Mammary epithelial cell (primary cell): ENCODE measurements at regions not wholly inside any gene's neighbourhood (a gene's known extent, or its start where the extent isn't known, plus 50 kb on each side); places are given as distances from the start of the nearest gene placed in this dataset.

Experiments used
- EZH2 ChIP-seq: IDR thresholded peaks from 2 replicates; pipeline ENCODE4 v1.6.1; 2012; ENCODE audit warnings: low read length, inconsistent platforms, borderline replicate concordance
- TF ChIP-seq, protein P1 (sequence below), 2 donors: IDR thresholded peaks in 1 of 2; conservative IDR thresholded peaks in 1 of 2; 2 replicates each; pipeline ENCODE4 v1.5.1; 2011 to 2012; ENCODE audit warnings: inconsistent platforms in 2 of 2, low read length in 2 of 2, mild to moderate bottlenecking in 2 of 2, control low read depth in 1 of 2, low read depth in 1 of 2; ENCODE audit not compliant: insufficient read depth in 1 of 2; ENCODE audit errors: extremely low read depth in 1 of 2

DNA sequence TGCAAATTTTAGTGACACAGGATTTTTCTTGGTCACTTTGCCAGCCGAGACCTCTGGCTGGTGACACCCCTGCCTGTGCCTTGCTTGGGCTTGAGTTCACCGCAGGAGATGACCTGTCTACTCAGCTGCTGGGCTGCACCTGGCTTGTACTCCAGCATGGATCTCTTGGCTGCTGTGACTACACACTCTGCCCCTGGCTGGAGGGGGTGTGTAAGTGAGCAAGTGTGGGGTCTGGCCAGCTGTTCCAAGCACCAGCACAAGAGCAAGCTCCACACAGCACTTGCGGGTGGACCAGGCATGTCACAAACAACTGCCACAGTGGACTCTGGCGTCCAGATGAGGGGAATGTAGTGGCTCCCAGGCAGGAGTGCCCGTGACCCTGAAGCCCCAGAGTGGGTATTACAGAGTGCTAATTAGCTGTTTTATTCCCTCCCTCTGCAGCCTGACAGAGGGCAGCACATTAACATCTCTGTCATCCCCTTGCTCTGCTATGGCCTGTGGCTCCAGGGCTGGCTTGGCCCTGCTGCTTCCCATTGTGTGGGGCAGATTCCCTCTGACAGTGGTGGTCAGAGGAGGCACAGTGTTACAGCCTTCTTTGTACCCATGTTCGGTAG is 1387.2 kb downstream of the OLFM4 start:
- TF ChIP-seq, protein P1, sequence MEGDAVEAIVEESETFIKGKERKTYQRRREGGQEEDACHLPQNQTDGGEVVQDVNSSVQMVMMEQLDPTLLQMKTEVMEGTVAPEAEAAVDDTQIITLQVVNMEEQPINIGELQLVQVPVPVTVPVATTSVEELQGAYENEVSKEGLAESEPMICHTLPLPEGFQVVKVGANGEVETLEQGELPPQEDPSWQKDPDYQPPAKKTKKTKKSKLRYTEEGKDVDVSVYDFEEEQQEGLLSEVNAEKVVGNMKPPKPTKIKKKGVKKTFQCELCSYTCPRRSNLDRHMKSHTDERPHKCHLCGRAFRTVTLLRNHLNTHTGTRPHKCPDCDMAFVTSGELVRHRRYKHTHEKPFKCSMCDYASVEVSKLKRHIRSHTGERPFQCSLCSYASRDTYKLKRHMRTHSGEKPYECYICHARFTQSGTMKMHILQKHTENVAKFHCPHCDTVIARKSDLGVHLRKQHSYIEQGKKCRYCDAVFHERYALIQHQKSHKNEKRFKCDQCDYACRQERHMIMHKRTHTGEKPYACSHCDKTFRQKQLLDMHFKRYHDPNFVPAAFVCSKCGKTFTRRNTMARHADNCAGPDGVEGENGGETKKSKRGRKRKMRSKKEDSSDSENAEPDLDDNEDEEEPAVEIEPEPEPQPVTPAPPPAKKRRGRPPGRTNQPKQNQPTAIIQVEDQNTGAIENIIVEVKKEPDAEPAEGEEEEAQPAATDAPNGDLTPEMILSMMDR (conservative IDR thresholded peaks at IDR 0.05 in 1 of 2, IDR thresholded peaks at IDR 0.05 in 1 of 2; ENCODE audit: extremely low read depth in 1 of 2, insufficient read depth in 1 of 2, low read depth in 1 of 2, low read length in 2 of 2): no peak
- no peak for TF ChIP-seq EZH2
